ENCODE measurements at regions not wholly inside any gene's neighbourhood (a gene's known extent, or its start where the extent isn't known, plus 50 kb on each side); places are given as distances from the start of the nearest gene placed in this dataset.

DNA sequence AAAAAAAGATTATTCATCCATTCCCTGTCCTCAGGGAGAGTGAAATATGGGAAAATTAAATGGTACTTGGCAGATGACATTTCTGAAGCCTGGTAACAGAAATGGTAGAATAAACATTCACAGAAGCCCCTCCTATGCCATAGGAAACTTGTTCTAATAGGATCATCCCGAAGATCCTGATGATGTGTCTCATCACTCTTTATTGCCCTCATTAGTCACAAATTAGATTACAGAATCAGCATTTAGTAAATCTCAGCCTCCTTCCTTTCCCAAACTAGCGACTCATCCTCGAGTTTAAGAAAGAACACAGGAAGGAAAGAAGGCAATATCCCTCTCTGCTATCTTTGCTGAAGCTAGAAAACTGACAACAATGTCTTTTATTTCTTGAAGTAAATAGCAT, 154.4 kb downstream of the TMEM200A start:
- no peak overlapping the region for H3K4me3 ChIP-seq (ENCODE audit: low read depth in 1 of 2, low read length in 2 of 2)
- no peak overlapping the region for H3K9ac ChIP-seq (ENCODE audit: low read length)
- no peaks in the 10 kb centered on the region for H3K4me1 ChIP-seq (ENCODE audit: insufficient read depth, low read length)
- H3K27ac ChIP-seq (ENCODE audit: low read depth, low read length) = no peak overlapping the region
- H3K9me3 ChIP-seq (ENCODE audit: low read length) = no peaks in the 10 kb centered on the region
- H3K27me3 ChIP-seq (ENCODE audit: control insufficient read depth in 1 of 2, insufficient read depth in 2 of 2, low read length in 2 of 2) = no peaks in the 10 kb centered on the region
- no peaks in the 10 kb centered on the region for H3K36me3 ChIP-seq (ENCODE audit: insufficient read depth, low read length)

GRCh38 chr6:130520801-130521200, 155.0 kb downstream of the TMEM200A start:
- Histone ChIP-seq H3K27ac (ENCODE audit: low read depth, low read length) (no peak overlapping the region), H3K9me3 (ENCODE audit: low read length) (no peaks in the 10 kb centered on the region), H3K27me3 (ENCODE audit: control insufficient read depth in 1 of 2, insufficient read depth in 2 of 2, low read length in 2 of 2) (no peaks in the 10 kb centered on the region), H3K36me3 (ENCODE audit: insufficient read depth, low read length) (no peaks in the 10 kb centered on the region), H3K9ac (ENCODE audit: low read length) (no peak overlapping the region), H3K4me1 (ENCODE audit: insufficient read depth, low read length) (no peaks in the 10 kb centered on the region), H3K4me3 (ENCODE audit: low read depth in 1 of 2, low read length in 2 of 2) (no peak overlapping the region)

- no peaks in the 10 kb centered on the region for H3K4me1 ChIP-seq (ENCODE audit: insufficient read depth, low read length)
- no peaks in the 10 kb centered on the region for H3K27me3 ChIP-seq (ENCODE audit: control insufficient read depth in 1 of 2, insufficient read depth in 2 of 2, low read length in 2 of 2)
- H3K36me3 ChIP-seq (ENCODE audit: insufficient read depth, low read length) = no peaks in the 10 kb centered on the region
- no peak overlapping the region for H3K27ac ChIP-seq (ENCODE audit: low read depth, low read length)
- no peak overlapping the region for H3K9ac ChIP-seq (ENCODE audit: low read length)
- no peaks in the 10 kb centered on the region for H3K9me3 ChIP-seq (ENCODE audit: low read length)
- H3K4me3 ChIP-seq (ENCODE audit: low read depth in 1 of 2, low read length in 2 of 2) = no peak overlapping the region
Measured at GRCh38 chr6:130524552-130524951, 158.7 kb downstream of the TMEM200A start.

- no peaks in the 10 kb centered on the region for H3K9me3 ChIP-seq (ENCODE audit: low read length)
- H3K27ac ChIP-seq (ENCODE audit: low read depth, low read length) = no peak overlapping the region
- H3K4me1 ChIP-seq (ENCODE audit: insufficient read depth, low read length) = no peaks in the 10 kb centered on the region
- H3K9ac ChIP-seq (ENCODE audit: low read length) = no peak overlapping the region
- no peaks in the 10 kb centered on the region for H3K27me3 ChIP-seq (ENCODE audit: control insufficient read depth in 1 of 2, insufficient read depth in 2 of 2, low read length in 2 of 2)
- H3K4me3 ChIP-seq (ENCODE audit: low read depth in 1 of 2, low read length in 2 of 2) = no peak overlapping the region
- H3K36me3 ChIP-seq (ENCODE audit: insufficient read depth, low read length) = no peaks in the 10 kb centered on the region
Measured at GRCh38 chr6:130525408-130525807, 159.6 kb downstream of the TMEM200A start.

DNA sequence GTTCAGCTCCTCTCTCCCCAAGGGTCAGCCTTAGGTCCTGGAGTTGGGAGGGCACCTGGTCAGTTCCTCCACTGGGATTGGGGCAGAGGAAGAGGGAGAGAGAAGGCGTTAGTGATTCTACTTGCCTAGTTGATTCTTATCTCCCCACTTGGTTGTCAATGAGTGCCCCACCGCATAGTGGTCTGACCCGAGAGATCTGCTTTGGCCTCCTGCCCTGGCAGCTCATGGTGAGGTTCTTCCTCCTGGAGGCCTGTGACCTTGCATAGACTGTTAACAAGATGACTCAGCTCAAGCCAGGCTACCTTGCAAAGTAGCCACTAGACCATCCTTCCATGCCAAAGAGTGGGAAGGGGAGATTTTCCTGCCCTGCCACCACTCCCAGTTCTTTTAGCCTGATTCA, 160.6 kb downstream of the TMEM200A start:
- H3K27ac ChIP-seq (ENCODE audit: low read depth, low read length) = no peak overlapping the region
- H3K36me3 ChIP-seq (ENCODE audit: insufficient read depth, low read length) = no peaks in the 10 kb centered on the region
- H3K9ac ChIP-seq (ENCODE audit: low read length) = no peak overlapping the region
- no peaks in the 10 kb centered on the region for H3K9me3 ChIP-seq (ENCODE audit: low read length)
- H3K4me1 ChIP-seq (ENCODE audit: insufficient read depth, low read length) = no peaks in the 10 kb centered on the region
- no peak overlapping the region for H3K4me3 ChIP-seq (ENCODE audit: low read depth in 1 of 2, low read length in 2 of 2)
- H3K27me3 ChIP-seq (ENCODE audit: control insufficient read depth in 1 of 2, insufficient read depth in 2 of 2, low read length in 2 of 2) = no peaks in the 10 kb centered on the region

- no peak overlapping the region for H3K9ac ChIP-seq (ENCODE audit: low read length)
- H3K27me3 ChIP-seq (ENCODE audit: control insufficient read depth in 1 of 2, insufficient read depth in 2 of 2, low read length in 2 of 2) = no peaks in the 10 kb centered on the region
- H3K4me3 ChIP-seq (ENCODE audit: low read depth in 1 of 2, low read length in 2 of 2) = no peak overlapping the region
- no peaks in the 10 kb centered on the region for H3K36me3 ChIP-seq (ENCODE audit: insufficient read depth, low read length)
- no peaks in the 10 kb centered on the region for H3K4me1 ChIP-seq (ENCODE audit: insufficient read depth, low read length)
- no peak overlapping the region for H3K27ac ChIP-seq (ENCODE audit: low read depth, low read length)
- H3K9me3 ChIP-seq (ENCODE audit: low read length) = no peaks in the 10 kb centered on the region
Measured at GRCh38 chr6:130527173-130527572, 161.4 kb downstream of the TMEM200A start.

GRCh38 chr6:130529569-130530149, 163.8 kb downstream of the TMEM200A start:
- Histone ChIP-seq H3K36me3 (ENCODE audit: insufficient read depth, low read length) (no peaks in the 10 kb centered on the region), H3K27me3 (ENCODE audit: control insufficient read depth in 1 of 2, insufficient read depth in 2 of 2, low read length in 2 of 2) (no peaks in the 10 kb centered on the region), H3K4me1 (ENCODE audit: insufficient read depth, low read length) (no peaks in the 10 kb centered on the region), H3K9ac (ENCODE audit: low read length) (no peak overlapping the region), H3K27ac (ENCODE audit: low read depth, low read length) (no peak overlapping the region), H3K9me3 (ENCODE audit: low read length) (no peaks in the 10 kb centered on the region), H3K4me3 (ENCODE audit: low read depth in 1 of 2, low read length in 2 of 2) (no peak overlapping the region)

- Histone ChIP-seq H3K27me3 (ENCODE audit: control insufficient read depth in 1 of 2, insufficient read depth in 2 of 2, low read length in 2 of 2) (no peaks in the 10 kb centered on the region), H3K4me1 (ENCODE audit: insufficient read depth, low read length) (no peaks in the 10 kb centered on the region), H3K36me3 (ENCODE audit: insufficient read depth, low read length) (no peaks in the 10 kb centered on the region), H3K4me3 (ENCODE audit: low read depth in 1 of 2, low read length in 2 of 2) (no peak overlapping the region), H3K9me3 (ENCODE audit: low read length) (no peaks in the 10 kb centered on the region), H3K9ac (ENCODE audit: low read length) (no peak overlapping the region), H3K27ac (ENCODE audit: low read depth, low read length) (no peak overlapping the region)
Measured at GRCh38 chr6:130534627-130535026, 168.8 kb downstream of the TMEM200A start.

DNA sequence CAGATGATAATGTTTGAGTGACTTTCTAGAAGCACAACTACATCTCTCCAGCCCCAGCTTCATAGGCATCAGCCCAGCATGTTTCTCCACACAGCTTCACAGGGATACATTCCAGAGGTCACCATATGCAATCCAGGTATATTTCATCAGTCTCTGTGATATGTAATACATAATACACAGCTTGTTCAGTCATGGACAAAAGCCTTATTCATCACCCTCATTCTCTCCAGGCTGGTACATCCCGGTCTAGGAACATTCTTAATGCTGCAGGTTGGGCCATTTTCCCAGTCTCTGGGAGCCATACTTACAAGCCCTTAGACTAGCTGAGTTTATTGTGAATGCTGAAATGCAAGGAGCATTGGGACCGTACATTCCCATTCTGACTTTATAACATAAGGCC, 169.4 kb downstream of the TMEM200A start:
- Histone ChIP-seq H3K9me3 (ENCODE audit: low read length) (no peaks in the 10 kb centered on the region), H3K4me3 (ENCODE audit: low read depth in 1 of 2, low read length in 2 of 2) (no peak overlapping the region), H3K9ac (ENCODE audit: low read length) (no peak overlapping the region)

DNA sequence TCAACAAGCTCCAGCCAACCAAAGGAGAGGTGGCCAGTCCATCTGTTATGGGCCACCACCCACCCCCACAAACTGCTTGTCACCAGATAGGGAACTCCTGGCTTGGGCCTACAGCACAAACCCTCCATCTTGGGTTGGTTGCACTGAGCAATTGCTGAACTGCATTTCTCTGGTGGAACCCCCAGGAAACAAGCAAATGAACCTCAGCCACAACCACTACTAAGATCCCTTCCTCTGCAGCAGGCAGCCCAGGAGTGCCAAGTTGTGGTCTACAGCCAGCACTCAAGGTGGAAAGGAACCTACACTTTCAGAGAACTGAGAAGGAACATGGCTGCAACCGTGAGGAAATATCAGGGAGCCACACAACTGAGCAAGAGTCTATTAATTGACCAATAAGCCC, 171.6 kb downstream of the TMEM200A start:
- H3K4me1 ChIP-seq (ENCODE audit: insufficient read depth, low read length) = no peaks in the 10 kb centered on the region
- H3K36me3 ChIP-seq (ENCODE audit: insufficient read depth, low read length) = no peaks in the 10 kb centered on the region
- no peaks in the 10 kb centered on the region for H3K9me3 ChIP-seq (ENCODE audit: low read length)
- H3K4me3 ChIP-seq (ENCODE audit: low read depth in 1 of 2, low read length in 2 of 2) = no peak overlapping the region
- no peaks in the 10 kb centered on the region for H3K27me3 ChIP-seq (ENCODE audit: control insufficient read depth in 1 of 2, insufficient read depth in 2 of 2, low read length in 2 of 2)
- no peak overlapping the region for H3K27ac ChIP-seq (ENCODE audit: low read depth, low read length)
- H3K9ac ChIP-seq (ENCODE audit: low read length) = no peak overlapping the region

More for the DNA sequence above, 169.4 kb downstream of the TMEM200A start:
- no peaks in the 10 kb centered on the region for H3K4me1 ChIP-seq (ENCODE audit: insufficient read depth, low read length)
- no peak overlapping the region for H3K27ac ChIP-seq (ENCODE audit: low read depth, low read length)
- no peaks in the 10 kb centered on the region for H3K27me3 ChIP-seq (ENCODE audit: control insufficient read depth in 1 of 2, insufficient read depth in 2 of 2, low read length in 2 of 2)
- no peaks in the 10 kb centered on the region for H3K36me3 ChIP-seq (ENCODE audit: insufficient read depth, low read length)

DNA sequence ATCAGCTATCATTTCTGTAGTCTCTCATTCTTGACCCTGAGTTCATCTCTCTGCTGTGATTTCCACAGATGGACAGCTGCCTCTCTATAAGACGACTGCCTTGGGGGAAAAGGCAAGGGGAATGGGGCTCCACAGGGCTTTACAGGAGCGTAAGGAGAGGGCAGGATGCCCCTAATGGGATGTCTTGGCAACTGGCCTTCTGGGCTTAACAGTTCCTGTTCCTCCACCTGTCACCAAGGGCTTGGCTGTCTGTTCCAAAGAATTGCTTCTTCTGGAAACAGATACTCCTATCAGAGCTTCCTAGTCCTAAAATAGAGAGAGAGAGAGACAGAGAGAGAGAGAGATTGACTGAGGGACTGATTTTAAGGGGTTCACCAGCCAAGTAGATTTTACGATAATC, 181.9 kb downstream of the TMEM200A start:
- Histone ChIP-seq H3K9me3 (ENCODE audit: low read length) (no peaks in the 10 kb centered on the region), H3K4me3 (ENCODE audit: low read depth in 1 of 2, low read length in 2 of 2) (no peak overlapping the region), H3K27me3 (ENCODE audit: control insufficient read depth in 1 of 2, insufficient read depth in 2 of 2, low read length in 2 of 2) (no peaks in the 10 kb centered on the region), H3K4me1 (ENCODE audit: insufficient read depth, low read length) (no peaks in the 10 kb centered on the region), H3K9ac (ENCODE audit: low read length) (no peak overlapping the region), H3K36me3 (ENCODE audit: insufficient read depth, low read length) (no peaks in the 10 kb centered on the region), H3K27ac (ENCODE audit: low read depth, low read length) (no peak overlapping the region)

GRCh38 chr6:130557481-130558112, 191.8 kb downstream of the TMEM200A start:
- Histone ChIP-seq H3K27me3 (ENCODE audit: control insufficient read depth in 1 of 2, insufficient read depth in 2 of 2, low read length in 2 of 2) (no peaks in the 10 kb centered on the region), H3K27ac (ENCODE audit: low read depth, low read length) (no peak overlapping the region), H3K9ac (ENCODE audit: low read length) (no peak overlapping the region), H3K9me3 (ENCODE audit: low read length) (no peaks in the 10 kb centered on the region), H3K36me3 (ENCODE audit: insufficient read depth, low read length) (no peaks in the 10 kb centered on the region), H3K4me3 (ENCODE audit: low read depth in 1 of 2, low read length in 2 of 2) (no peak overlapping the region), H3K4me1 (ENCODE audit: insufficient read depth, low read length) (no peaks in the 10 kb centered on the region)
